IMR-90 (cell line): ENCODE measurements at regions not wholly inside any gene's neighbourhood (a gene's known extent, or its start where the extent isn't known, plus 50 kb on each side); places are given as distances from the start of the nearest gene placed in this dataset.

ENCODE experiments used
- ATAC-seq: fragments of 200-7000 bp; cut with Tn5 transposase; 2 replicates; pipeline ENCODE4 v1.9.1; 2020; ENCODE audit warnings: low read depth, mild to moderate bottlenecking, moderate library complexity
- BruUV-seq: library from RNA; stranded (reverse); fragments of 400-500 nt; replicated peaks from 2 replicates; lab custom pipeline; 2021; lab: Mats Ljungman, UMichigan
- CTCF ChIA-PET: fragments of 300-600 bp; formaldehyde crosslinking; extraction: SDS; loops from one replicate; lab custom pipeline; 2021; ENCODE audit warnings: antibody characterized with exemption; lab: Yijun Ruan, JAX
- POLR2A ChIA-PET: fragments of 300-600 bp; sonication (Branson Sonifier 250); formaldehyde crosslinking; loops from one replicate; lab custom pipeline; 2022; ENCODE audit warnings: antibody characterized with exemption; ENCODE audit not compliant: unreplicated experiment; lab: Charles Lee
- DNase-seq: peaks from one replicate; pipeline ENCODE4 v3.0.0; 2013
- H2AFZ ChIP-seq: replicated peaks from 2 replicates; pipeline ENCODE3; 2013; ENCODE audit warnings: low read length, mild to moderate bottlenecking; ENCODE audit not compliant: poor library complexity
- H2AK5ac ChIP-seq: 2 replicates; pipeline ENCODE4 v1.6.1; 2013; ENCODE audit warnings: low read depth, low read length, inconsistent platforms
- H2AK9ac ChIP-seq: replicated peaks from 2 replicates; pipeline ENCODE3; 2013; ENCODE audit warnings: mild to moderate bottlenecking, low read depth, low read length, moderate library complexity; ENCODE audit not compliant: poor library complexity
- H2BK120ac ChIP-seq: 2 replicates; pipeline ENCODE4 v1.6.1; 2013; ENCODE audit warnings: low read depth, low read length, inconsistent platforms
- H2BK15ac ChIP-seq: 3 replicates; pipeline ENCODE4 v1.6.1; 2013; ENCODE audit warnings: low read depth, low read length, inconsistent platforms
- H2BK20ac ChIP-seq: 2 replicates; pipeline ENCODE4 v1.6.1; 2013; ENCODE audit warnings: low read depth, mild to moderate bottlenecking, inconsistent platforms, low read length, moderate library complexity
- H2BK5ac ChIP-seq: 2 replicates; pipeline ENCODE4 v1.6.1; 2013; ENCODE audit warnings: mild to moderate bottlenecking, low read depth, low read length, inconsistent platforms; ENCODE audit not compliant: poor library complexity, severe bottlenecking
- H3K14ac ChIP-seq: replicated peaks from 2 replicates; pipeline ENCODE4 v1.6.1; 2013; ENCODE audit warnings: low read depth, low read length, inconsistent platforms
- H3K18ac ChIP-seq: 2 replicates; pipeline ENCODE4 v1.6.1; 2013; ENCODE audit warnings: low read depth, low read length, control low read depth
- H3K23ac ChIP-seq: 2 replicates; pipeline ENCODE4 v1.6.1; 2013; ENCODE audit warnings: low read depth, low read length, inconsistent platforms
- H3K27ac ChIP-seq: 2 replicates; pipeline ENCODE4 v1.5.1; 2013; ENCODE audit warnings: mild to moderate bottlenecking, control low read depth, low read length; ENCODE audit not compliant: insufficient read depth
- H3K27me3 ChIP-seq: 2 replicates; pipeline ENCODE4 v1.6.1; 2013; ENCODE audit warnings: low read length; ENCODE audit not compliant: control insufficient read depth, insufficient read depth
- H3K36me3 ChIP-seq: 2 replicates; pipeline ENCODE4 v1.6.1; 2013; ENCODE audit warnings: low read length, mixed read lengths; ENCODE audit not compliant: control insufficient read depth, insufficient read depth
- H3K4ac ChIP-seq: 2 replicates; pipeline ENCODE4 v1.6.1; 2013; ENCODE audit warnings: low read depth, low read length, inconsistent platforms
- H3K4me1 ChIP-seq: 2 replicates; pipeline ENCODE4 v1.6.1; 2013; ENCODE audit warnings: low read length, mixed read lengths; ENCODE audit not compliant: control insufficient read depth, insufficient read depth
- H3K4me2 ChIP-seq: 2 replicates; pipeline ENCODE4 v1.6.1; 2013; ENCODE audit warnings: low read depth, mild to moderate bottlenecking, control low read depth, low read length, moderate library complexity
- H3K4me3 ChIP-seq: 2 replicates; pipeline ENCODE4 v1.5.1; 2013; ENCODE audit warnings: low read depth, mild to moderate bottlenecking, control low read depth, low read length, moderate library complexity; ENCODE audit not compliant: insufficient read depth
- H3K56ac ChIP-seq: 2 replicates; pipeline ENCODE4 v1.6.1; 2013; ENCODE audit warnings: low read length, inconsistent platforms; ENCODE audit not compliant: insufficient read depth; ENCODE audit errors: extremely low read depth
- H3K79me1 ChIP-seq, 2 experiments: 2 replicates each; pipeline ENCODE4 v1.6.1; 2013; ENCODE audit warnings: low read length in 2 of 2, inconsistent platforms in 1 of 2, low read depth in 1 of 2
- H3K9ac ChIP-seq: 2 replicates; pipeline ENCODE4 v1.6.1; 2013; ENCODE audit warnings: low read depth, low read length, control low read depth
- H3K9me1 ChIP-seq: 2 replicates; pipeline ENCODE4 v1.6.1; 2013; ENCODE audit warnings: low read length, inconsistent platforms; ENCODE audit not compliant: insufficient read depth
- H3K9me3 ChIP-seq: 2 replicates; pipeline ENCODE4 v1.6.1; 2013; ENCODE audit warnings: low read length; ENCODE audit not compliant: control insufficient read depth, insufficient read depth
- H4K20me1 ChIP-seq: 2 replicates; pipeline ENCODE4 v1.6.1; 2013; ENCODE audit warnings: low read length, inconsistent platforms; ENCODE audit not compliant: insufficient read depth
- H4K5ac ChIP-seq: 2 replicates; pipeline ENCODE4 v1.6.1; 2013; ENCODE audit warnings: mild to moderate bottlenecking, low read depth, low read length, control low read depth
- H4K8ac ChIP-seq, 2 experiments: 2 replicates each; pipeline ENCODE4 v1.6.1; 2013; ENCODE audit warnings: low read depth in 2 of 2, low read length in 2 of 2, control low read depth in 1 of 2, inconsistent platforms in 1 of 2
- H4K91ac ChIP-seq: 2 replicates; pipeline ENCODE4 v1.6.1; 2013; ENCODE audit warnings: low read depth, low read length, inconsistent platforms; ENCODE audit not compliant: insufficient read depth
- BHLHE40 ChIP-seq: fragments of 150-350 bp; IDR thresholded peaks from 2 replicates; pipeline ENCODE4 v1.6.1; 2016; ENCODE audit warnings: mild to moderate bottlenecking, low read depth, low read length
- CEBPB ChIP-seq: IDR thresholded peaks from 2 replicates; pipeline ENCODE4 v1.6.1; 2012; ENCODE audit warnings: low read depth, low read length, improper control_type of control experiment
- CTCF ChIP-seq: conservative IDR thresholded peaks from 2 replicates; pipeline ENCODE4 v1.5.1; 2012; ENCODE audit warnings: mild to moderate bottlenecking, low read depth, low read length, improper control_type of control experiment
- MAZ ChIP-seq: IDR thresholded peaks from 2 replicates; pipeline ENCODE4 v1.6.1; 2012; ENCODE audit warnings: low read depth, mild to moderate bottlenecking, low read length, improper control_type of control experiment, moderate library complexity, borderline replicate concordance
- POLR2A ChIP-seq: IDR thresholded peaks from 2 replicates; pipeline ENCODE4 v1.6.1; 2012; ENCODE audit warnings: mild to moderate bottlenecking, low read depth, low read length
- RAD21 ChIP-seq: IDR thresholded peaks from 2 replicates; pipeline ENCODE4 v1.6.1; 2012; ENCODE audit warnings: low read length, improper control_type of control experiment
- SMC3 ChIP-seq: fragments of 150-350 bp; IDR thresholded peaks from 2 replicates; pipeline ENCODE4 v1.6.1; 2016; ENCODE audit warnings: low read depth, mild to moderate bottlenecking, antibody characterized with exemption, low read length, moderate library complexity
- WGBS, 2 experiments: methylation state at CpG; one replicate each; pipeline versions ENCODE4 v1.1.5 to v1.1.7; 2013; ENCODE audit warnings: missing lambda C conversion rate in 2 of 2; ENCODE audit not compliant: insufficient read length in 1 of 2; ENCODE audit errors: extremely low coverage in 2 of 2; 5-methylcytosine and 5-hydroxymethylcytosine counted together
- dilution Hi-C: fragments of 300-500 bp; cut with HindIII; formaldehyde crosslinking; loops from one replicate; pipeline ENCODE4 v1.14.3; 2018; ENCODE audit warnings: low sequenced_read_pairs; ENCODE audit not compliant: unreplicated experiment
- in situ Hi-C: fragments of 300-500 bp; cut with MboI; formaldehyde crosslinking; loops from 3 replicates; pipeline ENCODE4 v1.14.3; 2019; ENCODE audit warnings: low sequenced_read_pairs, inconsistent platforms, mixed read lengths
- intact Hi-C: fragments of 100-400 bp; cut with micrococcal nuclease; formaldehyde crosslinking; loops from 2 replicates; pipeline ENCODE4 v1.10.0; 2022

DNA sequence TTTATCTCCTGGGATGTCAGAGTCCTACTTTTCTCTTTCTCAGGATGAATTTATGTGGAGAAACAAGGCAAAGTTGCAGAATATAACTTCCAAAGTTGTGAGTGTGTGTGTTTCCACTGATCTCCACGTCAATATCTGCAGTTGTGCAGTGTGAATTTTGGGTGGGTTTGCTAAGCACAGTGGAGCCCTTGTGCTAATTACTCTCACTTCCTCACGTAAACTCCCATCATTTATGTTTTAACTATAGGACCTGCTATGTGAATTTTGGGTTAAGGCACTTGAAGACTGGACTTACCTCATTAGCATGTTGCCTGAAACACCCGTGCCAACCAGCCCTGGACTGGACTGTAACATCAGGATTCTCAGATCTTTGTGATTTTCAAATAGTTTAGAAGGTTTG, 51.9 kb upstream of the NPVF start:
- WGBS, 2 experiments = no CpG with 5 or more reads among the region's 3 CpGs
- POLR2A ChIA-PET = no interaction called here
- in situ Hi-C loops = no loop called here
- H2AFZ ChIP-seq = no peak overlapping the region
- H4K20me1 ChIP-seq = no peaks in the 10 kb centered on the region
- ATAC-seq = no peak
- no peak for DNase-seq
- no peaks in the 10 kb centered on the region for H3K9me3 ChIP-seq
- no peak overlapping the region for H2BK5ac ChIP-seq
- no peak overlapping the region for H4K91ac ChIP-seq
- intact Hi-C loops = no loop called here
- H3K27ac ChIP-seq = no peak overlapping the region
- no peak overlapping the region for H2BK20ac ChIP-seq
- H2AK9ac ChIP-seq = no peak overlapping the region
- no peak overlapping the region for H3K18ac ChIP-seq
- no peak overlapping the region for H3K4ac ChIP-seq
- no peak overlapping the region for H3K56ac ChIP-seq
- no peak overlapping the region for H2BK120ac ChIP-seq
- CTCF ChIA-PET = no interaction called here
- H2AK5ac ChIP-seq = no peak overlapping the region
- no peaks in the 10 kb centered on the region for H3K36me3 ChIP-seq
- H4K5ac ChIP-seq = no peak overlapping the region
- H3K9ac ChIP-seq = no peak overlapping the region
- BruUV-seq = no TSS peak
- H3K4me2 ChIP-seq = no peak overlapping the region
- H2BK15ac ChIP-seq = no peak overlapping the region
- H3K4me3 ChIP-seq = no peak overlapping the region
- no peaks in the 10 kb centered on the region for H3K27me3 ChIP-seq
- dilution Hi-C loops = no loop called here
- H3K23ac ChIP-seq = no peak overlapping the region
- no peak overlapping the region for H3K14ac ChIP-seq
- TF ChIP-seq RAD21 (no peak), CTCF (no peak), POLR2A (no peak), CEBPB (no peak), SMC3 (no peak), BHLHE40 (no peak), MAZ (no peak)
- no peaks in the 10 kb centered on the region for H3K4me1 ChIP-seq
- H3K79me1 ChIP-seq = no peaks in the 10 kb centered on the region
- no peak overlapping the region for H4K8ac ChIP-seq
- H3K9me1 ChIP-seq = no peaks in the 10 kb centered on the region
